C1 segment of cervical spinal cord (tissue), 14 donors: ENCODE measurements at regions not wholly inside any gene's neighbourhood (a gene's known extent, or its start where the extent isn't known, plus 50 kb on each side); places are given as distances from the start of the nearest gene placed in this dataset.
"Not testable (repeated sequence)": the region's sequence is repeated elsewhere in the genome, so short reads cannot be mapped to it uniquely, and the experiment has no call there.

Experiments
- DNase-seq, 14 donors: peaks; one replicate each; lab custom pipeline; 2025; lab: John Stamatoyannopoulos, UW

GRCh38 chr15:63434576-63435186, 53.0 kb upstream of the CA12 start:
- DNase-seq, result no peak

GRCh38 chr15:63435204-63435820, 53.7 kb upstream of the CA12 start:
- no peak for DNase-seq

GRCh38 chr15:63436341-63436740, 54.7 kb upstream of the CA12 start:
- DNase-seq, result no peak

- DNase-seq, result peak in 10 of 14 donors; percentile 30 to 64 (median 48)
Measured at GRCh38 chr15:63436872-63437375, 55.3 kb upstream of the CA12 start.

- DNase-seq, result peak in 1 of 14 donors; percentile 46
Measured at GRCh38 chr15:63439536-63440264, 58.1 kb upstream of the CA12 start.

- no peak for DNase-seq
Measured at GRCh38 chr15:63440265-63440648, 58.6 kb upstream of the CA12 start.

- no peak for DNase-seq
Measured at GRCh38 chr15:63440756-63441155, 59.1 kb upstream of the CA12 start.

- no peak for DNase-seq
Measured at GRCh38 chr15:63441266-63441665, 59.6 kb upstream of the CA12 start.

GRCh38 chr15:63442080-63442479, 60.4 kb upstream of the CA12 start:
- DNase-seq, result no peak

GRCh38 chr15:63444611-63445010, 59.8 kb upstream of the USP3 start:
- no peak for DNase-seq

GRCh38 chr15:63446255-63446654, 58.1 kb upstream of the USP3 start:
- no peak for DNase-seq

GRCh38 chr15:63447017-63447676, 57.2 kb upstream of the USP3 start:
- no peak for DNase-seq

- no peak for DNase-seq
Measured at GRCh38 chr15:63448266-63448665, 56.1 kb upstream of the USP3 start.

- not testable (repeated sequence) for DNase-seq
Measured at GRCh38 chr15:63448872-63449555, 55.4 kb upstream of the USP3 start.

GRCh38 chr15:63449731-63450130, 54.7 kb upstream of the USP3 start:
- no peak for DNase-seq

- no peak for DNase-seq
Measured at GRCh38 chr15:63450884-63451225, 53.5 kb upstream of the USP3 start.

- no peak for DNase-seq
Measured at GRCh38 chr15:63451671-63452315, 52.6 kb upstream of the USP3 start.

GRCh38 chr15:63452552-63453136, 51.7 kb upstream of the USP3 start:
- DNase-seq, result no peak

GRCh38 chr15:63453186-63453905, 51.0 kb upstream of the USP3 start:
- DNase-seq, result no peak

GRCh38 chr15:63454503-63455211, 49.7 kb upstream of the USP3 start:
- DNase-seq, result no peak
